HG02759 (cell line): ENCODE measurements at regions not wholly inside any gene's neighbourhood (a gene's known extent, or its start where the extent isn't known, plus 50 kb on each side); places are given as distances from the start of the nearest gene placed in this dataset.
"Not testable (repeated sequence)": the region's sequence is repeated elsewhere in the genome, so short reads cannot be mapped to it uniquely, and the experiment has no call there.

ENCODE experiments used
- ATAC-seq: cut with Tn5 transposase; IDR thresholded peaks from one replicate; pipeline ENCODE4 v1.9.1; 2021; ENCODE audit warnings: mild to moderate bottlenecking, moderate library complexity; ENCODE audit not compliant: unreplicated experiment

DNA sequence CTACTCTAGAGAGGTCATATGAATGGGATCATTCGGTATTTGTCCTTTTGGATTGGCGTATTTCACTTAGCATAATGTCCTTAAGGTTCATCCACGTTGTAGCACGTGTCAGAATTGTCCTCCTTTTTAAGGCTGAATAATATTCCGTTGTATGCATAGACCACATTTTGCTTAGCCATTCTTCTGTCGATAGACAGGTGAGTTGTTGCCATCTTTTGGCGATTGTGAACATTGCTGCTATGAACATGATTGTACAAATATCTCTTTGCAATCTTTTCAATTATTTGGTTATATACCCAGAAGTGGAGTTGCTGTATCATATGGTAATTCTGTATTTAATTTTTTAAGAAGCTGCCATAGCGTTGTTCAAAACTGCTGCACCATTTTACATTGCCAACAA lies 52.4 kb upstream of the GOLGA8J start:
- ATAC-seq = no peak

DNA sequence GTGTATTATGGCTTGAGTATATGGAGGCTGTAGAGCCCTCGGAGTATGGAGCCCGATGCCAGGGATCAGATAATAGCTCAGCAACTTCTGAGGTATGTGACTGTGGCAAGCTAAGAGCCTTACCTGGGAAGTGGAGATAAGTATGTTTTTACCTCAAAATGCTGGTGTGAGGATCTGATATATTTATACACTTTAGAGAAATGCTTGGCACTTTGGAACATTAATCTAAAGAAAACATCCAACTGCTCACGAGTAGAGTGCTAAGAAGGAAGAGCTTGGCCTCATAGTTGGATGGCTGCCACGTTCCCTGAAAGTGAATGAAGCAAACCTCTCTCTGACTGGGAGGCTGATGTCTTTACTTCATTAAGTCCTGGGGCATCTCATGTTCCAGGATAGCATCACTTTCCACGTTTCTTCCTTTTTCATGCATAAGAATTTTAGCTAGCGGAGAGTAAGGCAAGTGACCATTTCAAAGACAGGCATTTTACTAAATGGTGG lies 58.9 kb upstream of the GOLGA8J start:
- ATAC-seq = no peak

DNA sequence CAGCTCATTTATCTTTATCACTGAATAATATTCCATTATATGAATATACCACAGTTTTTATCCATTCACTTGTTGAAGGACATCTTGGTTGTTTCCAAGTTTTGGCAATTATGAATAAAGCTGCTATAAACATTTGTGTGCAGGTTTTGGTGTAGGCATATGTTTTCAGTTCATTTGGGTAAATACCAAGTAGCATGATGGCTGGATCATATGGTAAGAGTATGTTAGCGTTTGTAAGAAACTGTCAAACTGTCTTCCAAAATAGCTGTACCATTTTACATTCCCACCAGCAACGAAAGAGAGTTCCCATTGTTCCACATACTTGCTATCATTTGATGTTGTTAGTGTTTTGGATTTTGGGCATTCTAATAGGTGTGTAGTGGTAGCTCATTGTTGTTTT lies 72.0 kb upstream of the GOLGA8J start:
- no peak for ATAC-seq

DNA sequence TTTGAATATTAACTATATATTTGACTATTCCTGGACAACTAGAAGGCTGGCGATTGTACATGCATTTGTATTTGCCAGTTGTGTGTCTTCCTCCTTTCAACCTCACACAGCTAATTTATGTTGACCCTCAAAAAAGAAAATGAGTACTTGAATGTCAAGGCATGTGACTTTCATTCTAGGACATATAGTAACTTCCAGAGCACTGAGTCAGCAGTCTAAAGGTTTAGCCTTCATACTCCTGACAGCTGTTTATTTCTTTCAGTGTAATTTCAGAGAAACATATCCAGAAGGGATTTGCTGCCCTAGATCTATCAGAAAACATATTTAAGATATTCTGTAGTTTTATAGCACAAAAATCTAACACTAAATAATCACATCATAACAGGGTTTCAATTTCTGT lies 74.6 kb upstream of the GOLGA8J start:
- ATAC-seq = no peak

DNA sequence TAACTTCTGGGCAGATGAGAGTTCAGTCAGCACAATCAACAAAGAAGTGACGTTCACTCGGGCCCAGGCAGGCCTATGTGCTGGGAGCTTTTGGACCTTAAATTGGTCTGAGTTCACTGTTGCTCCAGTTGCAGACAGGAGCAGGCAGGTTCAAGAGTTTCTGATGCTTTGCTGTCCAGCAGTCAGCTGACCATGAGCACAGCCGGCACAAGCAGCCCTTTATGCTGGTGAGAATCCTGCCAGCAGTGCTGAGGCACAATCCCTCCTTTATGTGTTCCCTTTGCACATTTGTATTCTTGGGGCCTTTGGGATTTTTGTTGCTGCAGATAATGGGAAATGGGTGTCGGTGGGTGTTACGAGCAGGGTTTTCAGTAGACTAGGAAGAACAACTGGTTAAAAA lies 81.2 kb upstream of the GOLGA8J start:
- ATAC-seq = no peak

DNA sequence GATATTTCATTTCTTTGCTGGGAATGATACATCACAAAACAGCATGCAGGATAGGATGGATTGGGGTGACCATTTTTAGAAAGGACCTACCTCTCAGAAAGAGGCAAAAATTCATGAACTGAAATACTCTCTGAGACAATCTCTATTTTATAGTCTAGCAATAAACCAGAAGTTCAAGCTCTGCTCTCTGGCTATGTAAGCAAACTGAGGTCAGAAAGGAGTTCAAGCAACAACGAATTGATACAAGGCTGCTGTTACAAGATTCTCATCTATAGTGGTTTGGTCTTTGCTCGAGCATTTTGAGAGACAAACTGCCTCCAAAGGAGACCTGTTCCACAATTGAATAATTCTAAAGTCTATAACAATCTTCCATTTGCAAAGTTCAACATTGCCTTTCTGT lies 84.7 kb upstream of the GOLGA8J start:
- ATAC-seq = no peak

DNA sequence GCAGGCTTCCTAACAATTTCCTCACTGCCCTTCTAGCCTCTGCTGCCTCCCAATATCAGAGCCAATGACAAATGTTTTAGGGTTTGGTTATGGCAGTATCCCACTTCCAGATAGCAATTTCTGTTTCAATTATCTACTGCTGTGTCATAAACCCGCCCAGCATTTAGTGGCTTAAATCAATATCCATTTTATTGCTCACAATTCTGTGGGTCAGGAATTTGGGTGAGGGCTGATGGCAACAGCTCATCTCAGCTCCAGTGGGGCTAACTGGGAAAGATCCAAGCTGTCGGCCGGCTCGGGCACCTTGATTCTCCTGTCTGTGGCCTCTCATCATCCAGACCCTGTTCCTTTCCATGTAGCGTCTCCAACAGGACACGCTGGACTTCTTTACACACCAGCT lies 85.3 kb upstream of the GOLGA8J start:
- no peak for ATAC-seq

DNA sequence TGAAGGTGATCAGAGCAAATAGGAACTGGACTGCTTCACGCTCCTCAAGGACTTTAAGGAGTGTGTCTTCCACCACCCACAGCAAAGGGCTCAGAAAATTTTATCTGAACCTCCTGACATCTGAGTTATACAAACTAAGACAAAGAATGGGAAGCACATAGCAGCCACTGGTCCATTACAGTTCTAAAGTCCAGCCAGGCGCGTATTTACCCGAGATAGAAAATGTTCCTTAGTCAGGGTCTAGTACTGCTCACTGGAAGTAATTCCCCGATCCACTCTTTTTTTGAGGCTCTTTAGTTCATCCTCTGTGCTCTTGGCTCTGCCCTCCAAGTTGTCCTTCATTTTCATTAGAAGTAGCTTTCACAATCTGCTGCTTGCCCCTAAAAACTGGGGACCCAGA lies 88.5 kb upstream of the GOLGA8J start:
- no peak for ATAC-seq

DNA sequence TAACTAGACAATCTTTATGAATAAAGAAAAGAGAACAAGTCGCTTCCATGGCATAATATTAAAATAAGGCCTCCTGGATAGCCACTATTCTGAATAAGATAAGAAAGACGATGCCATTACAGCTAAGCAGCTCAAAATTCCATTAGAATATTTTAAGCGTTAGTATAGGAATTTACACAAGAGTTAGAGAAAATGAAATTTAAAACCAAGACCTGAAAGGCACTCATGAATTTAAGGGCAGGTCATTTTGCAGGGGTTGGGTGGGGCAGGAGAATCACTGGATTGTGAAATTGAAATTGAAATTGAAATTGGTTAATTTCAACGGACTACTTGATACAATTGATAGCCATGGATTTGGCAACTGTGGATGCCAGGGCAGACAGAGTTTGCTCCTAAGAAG lies 91.8 kb upstream of the GOLGA8J start:
- no peak for ATAC-seq

DNA sequence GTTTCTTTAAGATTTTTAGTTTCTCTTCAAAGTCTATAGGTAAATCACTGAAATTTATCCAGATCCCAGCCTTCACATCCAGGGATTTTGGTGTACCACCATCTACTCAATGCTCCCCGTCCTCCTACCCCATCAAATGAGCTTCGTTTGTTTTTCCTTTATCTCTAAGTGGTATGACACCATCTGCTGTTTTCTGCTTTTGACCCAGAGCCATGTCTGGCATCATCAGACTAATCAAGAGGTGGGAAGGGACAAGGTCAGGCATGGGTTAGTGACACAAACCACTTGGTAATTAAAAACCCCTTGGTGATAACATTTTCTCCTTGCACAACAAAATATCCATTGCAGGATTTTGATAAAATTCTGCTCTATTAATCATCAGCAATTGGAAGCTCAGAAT lies 92.7 kb upstream of the GOLGA8J start:
- no peak for ATAC-seq

DNA sequence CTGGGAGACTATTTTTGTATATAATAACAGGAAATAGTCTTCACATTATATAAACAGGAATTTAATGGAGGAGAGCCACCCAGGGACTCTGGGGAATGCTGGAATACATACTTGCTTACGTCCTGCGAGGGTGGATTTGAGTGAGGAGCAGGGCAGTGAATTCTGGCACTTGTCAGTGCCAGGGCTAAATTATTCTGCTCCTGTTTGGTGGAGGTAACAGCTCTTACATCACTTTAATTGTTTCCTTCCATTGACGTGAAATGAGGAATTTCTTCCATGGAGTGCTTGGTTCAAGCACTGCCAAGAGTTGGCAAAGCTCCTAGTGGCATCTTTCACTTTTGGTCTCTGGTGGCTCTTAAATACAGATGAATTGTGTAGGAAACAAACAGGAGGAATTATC lies 94.1 kb upstream of the GOLGA8J start:
- ATAC-seq = no peak

DNA sequence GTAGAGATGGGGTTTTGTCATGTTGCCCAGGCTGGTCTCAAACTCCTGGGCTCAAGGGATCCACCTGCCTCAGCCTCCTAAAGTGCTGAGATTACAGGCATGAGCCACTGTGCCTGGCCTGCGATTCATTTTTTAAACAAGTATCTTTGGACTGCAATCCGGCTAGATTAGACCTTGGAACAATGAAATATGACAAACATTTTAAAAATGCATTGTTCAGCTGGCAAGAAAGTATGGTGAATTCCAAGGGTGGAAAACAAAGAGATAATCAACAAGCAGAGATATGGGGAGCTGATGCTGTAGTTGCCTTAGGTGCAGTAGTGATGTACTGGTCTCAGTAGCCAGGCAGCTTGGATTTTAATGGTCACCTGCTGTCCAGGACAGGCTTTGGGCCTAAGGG lies 95.8 kb upstream of the GOLGA8J start:
- ATAC-seq = no peak

DNA sequence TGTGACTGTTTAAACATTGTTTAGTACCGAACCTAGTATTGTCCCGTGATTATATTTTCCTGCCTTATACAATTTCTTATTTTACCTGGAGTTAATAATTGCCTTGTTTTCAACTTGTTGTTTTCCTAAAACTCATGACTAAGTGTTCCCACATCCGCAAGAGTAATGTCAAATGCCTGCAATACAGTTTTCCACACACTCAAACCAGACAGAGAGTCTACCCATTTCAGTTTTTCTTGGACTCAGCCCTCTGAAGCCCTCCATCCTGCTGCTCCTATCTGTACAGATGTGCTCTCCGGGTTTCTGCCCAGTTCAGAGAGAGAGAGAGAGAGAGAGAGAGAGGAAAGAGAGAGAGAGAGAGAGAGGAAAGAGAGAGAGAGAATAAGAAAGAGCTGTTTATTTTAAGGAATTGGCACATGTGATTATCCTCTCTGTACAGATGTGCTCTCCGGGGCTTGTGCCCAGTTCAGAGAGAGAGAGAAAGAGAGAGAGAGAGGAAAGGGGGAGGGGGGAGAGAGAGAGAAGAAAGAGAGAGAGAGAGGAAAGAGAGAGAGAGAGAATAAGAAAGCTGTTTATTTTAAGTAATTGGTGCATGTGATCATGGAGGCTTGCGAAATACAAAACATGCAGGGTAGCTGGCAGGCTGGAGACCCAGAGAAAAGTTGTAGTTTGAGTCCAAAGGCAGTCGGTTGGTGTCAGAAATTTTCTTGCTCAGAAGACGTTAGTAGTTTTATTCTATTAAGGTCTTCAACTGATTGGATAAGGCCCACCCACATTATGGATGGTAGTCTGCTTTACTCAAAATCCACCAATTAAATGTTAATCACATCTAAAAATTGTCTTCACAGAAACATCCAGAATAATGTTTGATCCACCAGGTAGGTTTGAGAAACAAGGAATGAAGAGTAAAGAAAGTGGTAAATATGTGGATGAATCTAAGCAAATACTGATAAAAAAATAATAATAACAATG lies 104.1 kb upstream of the GOLGA8J start:
- no peak for ATAC-seq

DNA sequence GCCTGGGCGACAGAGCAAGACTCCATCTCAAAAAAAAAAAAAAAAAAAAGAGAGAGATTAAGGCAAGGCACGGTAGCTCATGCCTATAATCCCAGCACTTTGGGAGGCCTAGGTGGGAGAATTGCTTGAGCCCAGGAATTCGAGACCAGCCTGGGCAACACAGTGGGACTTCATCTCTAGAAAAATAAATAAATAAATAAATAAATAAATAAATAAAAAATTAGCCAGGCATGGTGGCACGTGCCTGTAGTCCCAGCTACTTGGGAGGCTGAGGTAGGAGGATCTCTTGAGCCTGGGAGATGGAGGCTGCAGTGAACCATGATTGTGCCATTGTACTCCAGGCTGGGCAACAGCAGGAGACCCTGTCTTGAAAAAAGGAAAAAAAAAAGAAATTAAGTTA lies 108.7 kb upstream of the GOLGA8J start:
- not testable (repeated sequence) for ATAC-seq

DNA sequence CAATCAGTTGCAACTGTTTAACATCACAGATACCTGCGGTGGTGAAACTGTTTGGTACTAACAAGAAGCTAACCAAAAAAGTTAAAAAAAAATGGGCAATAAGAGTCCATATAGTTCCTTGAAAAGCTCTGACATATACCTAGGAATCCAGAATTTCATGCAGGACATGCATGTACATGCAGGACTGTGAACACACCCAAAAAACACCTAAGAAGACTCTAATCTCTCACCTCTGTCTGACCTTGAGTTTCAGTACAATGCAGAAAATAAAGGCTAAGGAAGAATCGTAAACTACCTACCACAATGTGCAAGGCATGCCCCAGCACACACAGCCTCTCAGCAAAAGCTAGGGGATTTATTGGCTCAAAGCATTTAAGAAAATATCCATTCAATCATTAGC lies 110.7 kb upstream of the GOLGA8J start:
- ATAC-seq = no peak

DNA sequence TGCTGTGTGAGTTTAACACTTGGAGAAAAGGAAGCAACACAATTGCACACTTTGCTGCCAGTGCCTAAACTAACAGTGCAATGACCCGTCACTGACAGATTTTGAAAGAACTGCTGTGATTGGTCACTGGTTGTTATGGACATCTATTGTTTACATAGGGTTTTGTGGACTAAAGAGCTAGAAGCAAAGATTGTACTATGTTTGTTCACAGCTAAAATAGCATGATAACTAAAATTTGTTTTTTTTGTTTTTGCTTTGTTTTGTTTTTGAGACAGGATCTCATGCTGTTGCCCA lies 112.4 kb upstream of the GOLGA8J start:
- ATAC-seq = no peak

DNA sequence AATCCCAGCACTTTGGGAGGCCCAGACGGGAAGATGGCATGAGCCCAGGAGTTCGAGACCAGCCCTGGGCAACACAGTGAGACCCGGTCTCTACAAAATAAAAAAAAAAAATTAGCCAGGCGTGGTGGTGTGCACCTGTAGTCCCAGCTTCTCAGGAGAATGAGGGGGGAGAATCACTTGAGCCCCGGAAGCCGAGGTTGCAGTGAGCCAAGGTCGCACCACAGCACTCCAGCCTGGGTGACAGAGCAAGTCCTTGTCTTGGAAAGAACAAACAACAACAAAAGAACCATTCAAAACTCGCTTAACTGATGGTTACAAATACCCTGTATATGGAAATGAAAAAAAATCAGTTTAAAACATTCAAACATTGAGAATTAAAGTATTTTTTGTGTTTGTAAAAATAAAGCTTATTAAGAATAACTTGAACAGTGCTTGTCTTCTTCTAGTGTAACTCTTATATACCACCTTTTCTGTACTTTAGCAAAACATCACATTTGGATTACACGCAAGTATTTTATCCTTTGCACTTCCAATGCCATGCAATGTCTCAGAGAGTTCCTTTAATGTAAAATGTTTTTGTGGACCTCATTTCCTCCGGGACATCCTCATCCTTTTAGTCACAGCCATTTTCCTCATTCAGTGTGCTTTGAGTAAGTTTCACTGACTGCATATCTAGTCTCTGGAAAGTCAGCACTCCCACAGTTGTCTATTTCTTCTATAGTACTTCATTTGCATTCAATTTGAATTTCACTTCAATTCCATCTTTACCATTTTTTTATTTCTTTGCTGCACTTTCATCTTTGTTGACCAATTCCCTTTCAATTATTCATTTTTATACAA lies 113.0 kb upstream of the GOLGA8J start:
- ATAC-seq = no peak

DNA sequence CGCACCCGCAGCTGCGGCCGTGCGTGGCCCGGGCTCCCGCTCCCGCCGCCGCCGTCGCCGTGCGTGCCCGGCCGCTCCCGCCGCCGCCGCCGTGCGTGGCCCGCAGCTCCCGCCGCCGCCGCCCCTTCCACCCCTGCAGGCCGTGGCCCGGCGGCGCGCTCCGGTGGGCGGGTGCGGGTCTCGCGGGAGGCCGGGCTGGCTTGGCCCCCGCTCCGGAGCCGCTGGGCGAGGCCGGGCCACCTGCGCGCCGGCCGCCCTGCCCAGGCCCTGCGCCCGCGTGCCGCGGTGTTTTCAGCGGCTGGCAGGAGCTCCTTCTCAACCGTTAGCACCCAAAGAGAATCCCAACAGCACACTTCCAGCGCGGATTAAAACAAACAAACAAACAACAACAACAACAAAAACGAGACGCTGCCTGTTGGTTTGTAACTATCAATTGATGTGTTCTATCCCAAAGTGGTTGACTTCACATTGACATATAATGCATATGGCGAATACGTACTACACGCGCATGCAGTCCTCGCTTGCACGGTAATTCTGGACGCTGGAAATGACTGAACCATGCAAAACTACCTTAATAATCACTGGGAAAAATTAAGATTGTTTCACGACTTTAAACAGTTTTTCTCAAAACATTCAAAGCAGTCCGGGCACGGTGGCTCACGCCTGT lies 113.7 kb upstream of the GOLGA8J start:
- no peak for ATAC-seq

DNA sequence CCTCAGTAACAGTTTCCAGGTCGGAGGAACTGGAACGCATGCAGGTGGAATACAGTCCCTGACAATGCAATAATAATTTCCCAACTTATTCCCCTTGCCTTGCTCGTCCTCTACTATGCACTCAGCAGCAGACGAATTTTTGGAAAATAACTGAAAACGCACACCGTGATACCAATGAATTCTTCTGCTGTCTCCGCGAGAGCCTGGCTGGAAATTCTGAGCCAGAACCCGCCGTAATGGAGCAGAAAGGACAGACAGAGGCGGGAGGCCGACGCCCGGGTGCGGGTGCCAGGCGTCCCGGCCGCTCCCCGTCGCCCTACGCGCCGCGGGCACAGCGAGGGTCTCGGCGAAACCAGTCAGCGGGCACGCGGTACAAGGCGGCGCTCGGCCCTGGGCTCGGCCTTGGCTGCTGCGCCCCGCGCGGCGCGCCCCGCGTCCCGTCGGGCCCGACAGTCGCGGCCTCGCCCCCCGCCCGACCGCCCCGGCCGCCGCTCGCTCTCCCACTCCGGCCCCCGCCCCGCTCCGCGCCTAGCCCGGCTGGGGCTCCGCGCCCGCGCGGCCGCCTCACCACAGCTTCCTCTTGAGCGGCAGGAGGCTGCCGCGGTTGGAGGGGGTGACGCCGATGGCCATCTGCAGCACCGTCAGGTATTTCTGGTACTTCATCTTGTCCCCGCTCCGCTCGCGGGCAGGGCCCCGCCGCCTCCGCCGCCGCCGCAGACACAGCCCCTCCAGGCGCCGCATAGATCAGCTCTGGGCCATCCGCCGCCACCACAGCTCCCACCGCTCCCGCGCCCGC lies 114.5 kb upstream of the GOLGA8J start:
- ATAC-seq = no peak

DNA sequence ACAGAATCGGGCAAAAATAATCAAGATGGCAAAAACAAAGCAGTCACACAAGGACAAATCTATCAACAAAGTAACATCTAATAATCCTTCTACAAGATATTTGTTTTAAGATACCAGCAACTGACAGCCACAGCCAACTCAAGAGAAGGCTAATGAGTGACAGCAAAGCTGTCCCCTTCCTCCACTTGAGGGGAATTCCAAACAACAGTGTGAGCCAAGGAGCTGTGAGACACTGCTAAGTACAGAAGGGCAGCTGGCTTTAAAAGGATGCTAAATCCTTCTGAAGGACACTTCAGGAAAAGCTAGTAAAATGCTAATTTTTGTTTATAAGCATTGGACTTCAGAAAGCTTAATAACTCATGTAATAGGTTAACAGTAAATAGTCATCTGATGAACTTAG lies 120.3 kb upstream of the GOLGA8J start:
- no peak for ATAC-seq
